ENCODE measurements at regions not wholly inside any gene's neighbourhood (a gene's known extent, or its start where the extent isn't known, plus 50 kb on each side); places are given as distances from the start of the nearest gene placed in this dataset.

DNA sequence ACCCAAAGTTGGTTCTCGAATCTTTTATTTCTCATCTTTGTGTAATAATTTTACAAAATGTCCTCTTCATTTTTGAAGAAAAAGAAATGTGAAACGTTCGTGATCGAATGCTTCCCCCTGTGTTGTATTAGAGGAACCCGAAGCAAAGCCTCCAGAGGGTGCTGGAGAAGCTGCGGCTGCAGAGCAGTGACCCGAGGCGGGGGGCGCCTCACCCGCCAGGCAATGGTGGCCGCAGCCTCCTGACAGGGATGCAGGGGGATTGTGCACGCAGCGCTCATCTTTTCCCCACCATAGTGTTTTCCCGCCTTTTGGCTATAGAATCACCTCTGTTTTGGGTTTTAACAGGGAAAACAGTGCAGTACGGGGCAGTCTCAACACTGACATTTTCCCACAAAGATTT lies 307.5 kb upstream of the ANKRD30A start:
- TF ChIP-seq, protein P1, sequence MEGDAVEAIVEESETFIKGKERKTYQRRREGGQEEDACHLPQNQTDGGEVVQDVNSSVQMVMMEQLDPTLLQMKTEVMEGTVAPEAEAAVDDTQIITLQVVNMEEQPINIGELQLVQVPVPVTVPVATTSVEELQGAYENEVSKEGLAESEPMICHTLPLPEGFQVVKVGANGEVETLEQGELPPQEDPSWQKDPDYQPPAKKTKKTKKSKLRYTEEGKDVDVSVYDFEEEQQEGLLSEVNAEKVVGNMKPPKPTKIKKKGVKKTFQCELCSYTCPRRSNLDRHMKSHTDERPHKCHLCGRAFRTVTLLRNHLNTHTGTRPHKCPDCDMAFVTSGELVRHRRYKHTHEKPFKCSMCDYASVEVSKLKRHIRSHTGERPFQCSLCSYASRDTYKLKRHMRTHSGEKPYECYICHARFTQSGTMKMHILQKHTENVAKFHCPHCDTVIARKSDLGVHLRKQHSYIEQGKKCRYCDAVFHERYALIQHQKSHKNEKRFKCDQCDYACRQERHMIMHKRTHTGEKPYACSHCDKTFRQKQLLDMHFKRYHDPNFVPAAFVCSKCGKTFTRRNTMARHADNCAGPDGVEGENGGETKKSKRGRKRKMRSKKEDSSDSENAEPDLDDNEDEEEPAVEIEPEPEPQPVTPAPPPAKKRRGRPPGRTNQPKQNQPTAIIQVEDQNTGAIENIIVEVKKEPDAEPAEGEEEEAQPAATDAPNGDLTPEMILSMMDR (conservative IDR thresholded peaks at IDR 0.05) = no peak
- no peak for TF ChIP-seq EZH2 (IDR thresholded peaks at IDR 0.05; ENCODE audit: low read depth)
